ENCODE measurements at regions not wholly inside any gene's neighbourhood (a gene's known extent, or its start where the extent isn't known, plus 50 kb on each side); places are given as distances from the start of the nearest gene placed in this dataset.

DNA sequence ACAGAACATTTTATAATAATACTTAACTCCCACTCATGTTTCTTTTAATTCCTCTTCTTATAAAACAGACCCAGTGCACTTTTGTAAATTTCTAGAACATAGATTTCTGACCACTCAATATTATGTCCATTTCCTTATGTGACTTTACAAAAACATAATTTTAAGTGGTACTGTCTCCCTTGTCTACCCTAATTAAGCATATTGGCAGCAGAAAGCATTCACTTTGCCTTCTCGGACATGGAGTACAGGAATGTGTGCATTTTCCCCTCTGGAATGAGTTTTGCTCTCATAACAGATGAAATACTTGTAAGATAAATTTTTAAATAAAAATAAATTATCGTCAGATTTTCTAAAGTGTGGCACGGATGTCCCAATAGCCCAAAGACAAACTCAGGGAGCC lies 129.5 kb upstream of the MDM1 start:
- TF ChIP-seq, protein P1, sequence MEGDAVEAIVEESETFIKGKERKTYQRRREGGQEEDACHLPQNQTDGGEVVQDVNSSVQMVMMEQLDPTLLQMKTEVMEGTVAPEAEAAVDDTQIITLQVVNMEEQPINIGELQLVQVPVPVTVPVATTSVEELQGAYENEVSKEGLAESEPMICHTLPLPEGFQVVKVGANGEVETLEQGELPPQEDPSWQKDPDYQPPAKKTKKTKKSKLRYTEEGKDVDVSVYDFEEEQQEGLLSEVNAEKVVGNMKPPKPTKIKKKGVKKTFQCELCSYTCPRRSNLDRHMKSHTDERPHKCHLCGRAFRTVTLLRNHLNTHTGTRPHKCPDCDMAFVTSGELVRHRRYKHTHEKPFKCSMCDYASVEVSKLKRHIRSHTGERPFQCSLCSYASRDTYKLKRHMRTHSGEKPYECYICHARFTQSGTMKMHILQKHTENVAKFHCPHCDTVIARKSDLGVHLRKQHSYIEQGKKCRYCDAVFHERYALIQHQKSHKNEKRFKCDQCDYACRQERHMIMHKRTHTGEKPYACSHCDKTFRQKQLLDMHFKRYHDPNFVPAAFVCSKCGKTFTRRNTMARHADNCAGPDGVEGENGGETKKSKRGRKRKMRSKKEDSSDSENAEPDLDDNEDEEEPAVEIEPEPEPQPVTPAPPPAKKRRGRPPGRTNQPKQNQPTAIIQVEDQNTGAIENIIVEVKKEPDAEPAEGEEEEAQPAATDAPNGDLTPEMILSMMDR (conservative IDR thresholded peaks at IDR 0.05; ENCODE audit: low read depth, low read length): no peak
- TF ChIP-seq EZH2 (IDR thresholded peaks at IDR 0.05; ENCODE audit: low read length, unreplicated experiment) (no peak), EZH2phosphoT487 (IDR thresholded peaks at IDR 0.05; ENCODE audit: borderline replicate concordance, low read length) (no peak)
